HepG2 (cell line): ENCODE measurements at regions not wholly inside any gene's neighbourhood (a gene's known extent, or its start where the extent isn't known, plus 50 kb on each side); places are given as distances from the start of the nearest gene placed in this dataset.

Experiments used
- ATAC-seq: fragments of 200-7000 bp; cut with Tn5 transposase; 3 replicates; pipeline ENCODE4 v1.9.1; 2020; ENCODE audit warnings: mild to moderate bottlenecking, moderate library complexity
- BruUV-seq: library from RNA; stranded (reverse); fragments of 400-500 nt; replicated peaks from 2 replicates; lab custom pipeline; 2021; lab: Mats Ljungman, UMichigan
- CTCF ChIA-PET: fragments of 300-600 bp; formaldehyde crosslinking; extraction: SDS; loops from one replicate; lab custom pipeline; 2021; ENCODE audit warnings: low total read pairs, inconsistent platforms, low intra/inter-chr PET ratio; lab: Yijun Ruan, JAX
- POLR2A ChIA-PET: fragments of 350-600 bp; sonication (Branson Sonifier 250); formaldehyde crosslinking; loops from one replicate; lab custom pipeline; 2020; ENCODE audit warnings: antibody characterized with exemption, inconsistent platforms; lab: Yijun Ruan, JAX
- DNase-seq: peaks from one replicate; pipeline ENCODE4 v3.0.0-alpha.2; 2015; ENCODE audit warnings: low spot score
- FAIRE-seq: peaks from 3 replicates; lab custom pipeline; 2011; peaks lifted over from hg19 to GRCh38; lab: Jason Lieb, UNC
- H2AFZ ChIP-seq: one replicate; pipeline ENCODE4 v1.6.1; 2011; ENCODE audit warnings: low read length, inconsistent platforms
- H3K27ac ChIP-seq: fragments of 300-600 bp; 3 replicates; pipeline ENCODE4 v1.8.0; 2011; ENCODE audit warnings: mixed run types, mild to moderate bottlenecking, mixed read lengths, low read length, inconsistent platforms; ENCODE audit not compliant: insufficient read depth; ENCODE audit errors: extremely low read length
- H3K27me3 ChIP-seq, 2 experiments: fragments of 200-600 bp in 1 of 2; 2 replicates in 1 of 2; 3 replicates in 1 of 2; pipeline versions ENCODE4 v1.6.0 to v1.8.0; 2011; ENCODE audit warnings: low read length in 2 of 2, mild to moderate bottlenecking in 2 of 2, moderate library complexity in 2 of 2, inconsistent platforms in 1 of 2; ENCODE audit not compliant: insufficient read depth in 2 of 2, control insufficient read depth in 1 of 2
- H3K36me3 ChIP-seq, 2 experiments: fragments of 200-600 bp in 1 of 2; replicated peaks in 1 of 2; 2 replicates in 1 of 2; 3 replicates in 1 of 2; pipeline versions ENCODE4 v1.5.1 to v1.8.0; 2011; ENCODE audit warnings: low read length in 2 of 2, inconsistent platforms in 1 of 2; ENCODE audit not compliant: insufficient read depth in 2 of 2, control insufficient read depth in 1 of 2
- H3K4me1 ChIP-seq: 2 replicates; pipeline ENCODE4 v1.5.1; 2012; ENCODE audit warnings: low read length, inconsistent platforms; ENCODE audit not compliant: insufficient read depth
- H3K4me2 ChIP-seq: 2 replicates; pipeline ENCODE4 v1.6.0; 2011; ENCODE audit warnings: low read depth, low read length, inconsistent platforms
- H3K4me3 ChIP-seq, 3 experiments: fragments of 200-600 bp in 1 of 3; sonication (generic), shearing (Covaris generic) in 1 of 3; replicated peaks in 1 of 3; 2 replicates each; pipeline ENCODE4 v1.5.1; 2011 to 2016; ENCODE audit warnings: low read length in 3 of 3, inconsistent platforms in 2 of 3, low read depth in 2 of 3, mild to moderate bottlenecking in 2 of 3, control low read depth in 1 of 3, mixed read lengths in 1 of 3; ENCODE audit not compliant: insufficient read depth in 1 of 3
- H3K79me2 ChIP-seq: one replicate; pipeline ENCODE4 v1.6.1; 2011; ENCODE audit warnings: low read length, inconsistent platforms; ENCODE audit not compliant: insufficient read depth
- H3K9ac ChIP-seq: 2 replicates; pipeline ENCODE4 v1.6.0; 2011; ENCODE audit warnings: mild to moderate bottlenecking, low read depth, low read length, inconsistent platforms; ENCODE audit not compliant: insufficient read depth
- H3K9me3 ChIP-seq: 2 replicates; pipeline ENCODE4 v1.5.1; 2012; ENCODE audit warnings: mild to moderate bottlenecking, low read length
- H4K20me1 ChIP-seq: 2 replicates; pipeline ENCODE4 v1.6.0; 2011; ENCODE audit warnings: inconsistent platforms, mild to moderate bottlenecking, low read length, moderate library complexity; ENCODE audit not compliant: insufficient read depth
- LCORL ChIP-seq, 2 experiments: fragments of 450-650 bp in 1 of 2; sonication (generic) in 1 of 2; formaldehyde crosslinking in 1 of 2; IDR thresholded peaks; 2 replicates each; pipeline versions ENCODE4 v1.5.0 to v1.6.1; 2017 to 2020; ENCODE audit warnings: antibody characterized with exemption in 1 of 2, missing genetic modification reagents in 1 of 2
- NCOA1 ChIP-seq: sonication (generic); formaldehyde crosslinking; IDR thresholded peaks from 2 replicates; pipeline ENCODE4 v1.9.0; 2021; ENCODE audit warnings: missing genetic modification reagents
- SMC3 ChIP-seq: IDR thresholded peaks from 2 replicates; pipeline ENCODE4 v1.6.1; 2011; ENCODE audit warnings: low read length, improper control_type of control experiment
- STAG1 ChIP-seq: sonication (generic); formaldehyde crosslinking; IDR thresholded peaks from 2 replicates; pipeline ENCODE4 v1.4.0; 2020; ENCODE audit warnings: missing genetic modification reagents
- ZFY ChIP-seq: sonication (generic); formaldehyde crosslinking; IDR thresholded peaks from 2 replicates; pipeline ENCODE4 v1.4.0; 2020; ENCODE audit warnings: missing genetic modification reagents
- ZNF205 ChIP-seq: IDR thresholded peaks from 2 replicates; pipeline ENCODE4 v1.6.1; 2018; ENCODE audit warnings: missing biosample characterization, missing genetic modification reagents
- ZNF329 ChIP-seq: sonication (generic); formaldehyde crosslinking; IDR thresholded peaks from 2 replicates; pipeline ENCODE4 v1.9.0; 2021; ENCODE audit warnings: low read depth, mild to moderate bottlenecking, missing genetic modification reagents
- ZNF839 ChIP-seq: sonication (generic); formaldehyde crosslinking; IDR thresholded peaks from 2 replicates; pipeline ENCODE4 v1.4.0; 2020; ENCODE audit warnings: missing genetic modification reagents, mild to moderate bottlenecking, borderline replicate concordance
- WGBS: methylation state at CpG from one replicate; pipeline ENCODE4 v1.1.6; 2017; ENCODE audit warnings: low lambda C conversion rate; 5-methylcytosine and 5-hydroxymethylcytosine counted together
- in situ Hi-C: cut with HindIII; loops from 2 replicates; pipeline ENCODE4 v1.10.0; 2017; ENCODE audit warnings: low pct_unique_long_range_greater_than_20kb; ENCODE audit not compliant: extremely low pct_ligation_motif_present
- intact Hi-C: fragments of 100-400 bp; cut with micrococcal nuclease; formaldehyde crosslinking; loops from one replicate; pipeline ENCODE4 v1.10.0; 2022; ENCODE audit not compliant: unreplicated experiment
- TF ChIP-seq, protein P1 (sequence below): IDR thresholded peaks from 2 replicates; pipeline ENCODE4 v1.6.1; 2016; ENCODE audit warnings: low read depth
- TF ChIP-seq, protein P2 (sequence below): sonication (generic); formaldehyde crosslinking; IDR thresholded peaks from 2 replicates; pipeline ENCODE4 v1.4.0; 2020; ENCODE audit warnings: missing genetic modification reagents, borderline replicate concordance
- TF ChIP-seq, protein P3 (sequence below): sonication (generic); formaldehyde crosslinking; IDR thresholded peaks from 2 replicates; pipeline ENCODE4 v1.8.0; 2022; ENCODE audit warnings: missing genetic modification reagents, low read depth, mild to moderate bottlenecking, borderline replicate concordance

DNA sequence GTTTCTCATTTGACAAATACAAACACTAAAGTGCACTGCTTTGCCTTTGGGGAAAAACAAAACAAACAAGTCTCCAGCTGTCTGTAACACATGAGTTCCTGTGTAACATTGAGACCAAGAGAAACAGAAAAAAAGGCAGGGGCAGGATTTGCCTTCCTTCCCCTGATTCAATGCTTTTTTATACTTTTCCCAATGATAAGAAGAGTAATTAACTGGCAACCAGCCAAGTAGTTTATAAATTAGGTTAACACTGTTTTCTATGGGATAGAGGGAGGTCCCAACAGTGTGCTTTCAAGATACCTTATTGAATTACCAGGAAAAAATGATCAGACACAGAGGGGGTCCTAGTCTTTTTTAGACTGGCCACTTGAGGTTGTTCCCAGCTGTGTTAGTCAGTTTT, 346.8 kb downstream of the TRIM36 start:
- in situ Hi-C loops (no loop called here), intact Hi-C loops (no loop called here)
- ChIA-PET CTCF (no interaction called here), POLR2A (no interaction called here)
- Histone ChIP-seq H3K27ac (no peak overlapping the region), H3K9me3 (peaks cover 52% of the 10 kb centered on the region), H3K27me3 (no peaks in the 10 kb centered on the region), H3K4me3 (no peak overlapping the region), H3K9ac (no peak overlapping the region), H2AFZ (no peak overlapping the region), H3K79me2 (no peaks in the 10 kb centered on the region), H4K20me1 (no peaks in the 10 kb centered on the region)
- ATAC-seq (no peak), DNase-seq (no peak), FAIRE-seq (no peak)
- BruUV-seq: no TSS peak
- TF ChIP-seq, protein P1, sequence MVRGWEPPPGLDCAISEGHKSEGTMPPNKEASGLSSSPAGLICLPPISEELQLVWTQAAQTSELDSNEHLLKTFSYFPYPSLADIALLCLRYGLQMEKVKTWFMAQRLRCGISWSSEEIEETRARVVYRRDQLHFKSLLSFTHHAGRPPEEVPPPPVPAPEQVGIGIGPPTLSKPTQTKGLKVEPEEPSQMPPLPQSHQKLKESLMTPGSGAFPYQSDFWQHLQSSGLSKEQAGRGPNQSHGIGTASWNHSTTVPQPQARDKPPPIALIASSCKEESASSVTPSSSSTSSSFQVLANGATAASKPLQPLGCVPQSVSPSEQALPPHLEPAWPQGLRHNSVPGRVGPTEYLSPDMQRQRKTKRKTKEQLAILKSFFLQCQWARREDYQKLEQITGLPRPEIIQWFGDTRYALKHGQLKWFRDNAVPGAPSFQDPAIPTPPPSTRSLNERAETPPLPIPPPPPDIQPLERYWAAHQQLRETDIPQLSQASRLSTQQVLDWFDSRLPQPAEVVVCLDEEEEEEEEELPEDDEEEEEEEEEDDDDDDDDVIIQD: no peak
- TF ChIP-seq ZFY (CRISPR knock-in tag) (no peak), LCORL (IDR thresholded peaks at IDR 0.05) (peak; percentile 66; the same call in 1 of the 2 replicates), LCORL (CRISPR knock-in tag; IDR thresholded peaks at IDR 0.05) (no peak)
- TF ChIP-seq, all 625 proteins: peak for 1
- Histone ChIP-seq H3K4me1 (no peaks in the 10 kb centered on the region), H3K36me3 (no peaks in the 10 kb centered on the region), H3K4me2 (no peak overlapping the region)

DNA sequence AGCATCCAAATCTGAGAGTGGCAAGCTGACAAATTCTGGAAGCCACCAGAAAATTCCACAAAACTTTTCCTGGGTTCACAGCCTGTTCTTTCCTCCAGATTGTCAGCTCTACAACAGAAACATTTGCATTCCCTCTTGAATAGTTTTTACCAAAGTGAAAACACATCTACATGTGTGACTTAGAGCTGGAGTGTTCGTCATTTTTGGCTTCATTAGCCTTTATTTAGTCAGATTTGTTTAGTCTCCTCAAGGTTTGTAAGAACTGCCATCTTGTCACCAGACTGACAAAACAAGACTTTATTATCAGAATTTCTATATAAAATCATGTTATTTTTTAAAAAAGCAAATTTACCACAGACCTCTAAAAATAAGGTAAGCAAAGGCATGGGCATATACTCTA, 347.3 kb downstream of the TRIM36 start:
- Histone ChIP-seq H4K20me1 (no peaks in the 10 kb centered on the region), H3K36me3 (no peaks in the 10 kb centered on the region), H3K9ac (no peak overlapping the region), H3K27me3 (no peaks in the 10 kb centered on the region), H3K27ac (no peak overlapping the region), H3K4me1 (no peaks in the 10 kb centered on the region), H3K79me2 (no peaks in the 10 kb centered on the region), H2AFZ (no peak overlapping the region), H3K4me3 (no peak overlapping the region), H3K9me3 (peaks cover 48% of the 10 kb centered on the region), H3K4me2 (no peak overlapping the region)
- no peak for FAIRE-seq
- intact Hi-C loops (no loop called here), in situ Hi-C loops (no loop called here)
- POLR2A ChIA-PET: no interaction called here
- no TSS peak for BruUV-seq
- CTCF ChIA-PET: no interaction called here
- DNase-seq: no peak
- ATAC-seq: no peak
- 0% methylated on average over 1 of the region's 1 CpG for WGBS
- TF ChIP-seq ZNF329 (CRISPR knock-in tag) (no peak), NCOA1 (CRISPR knock-in tag) (no peak), ZNF839 (CRISPR knock-in tag) (no peak), SMC3 (no peak), ZNF205 (CRISPR knock-in tag) (no peak), STAG1 (no peak)
- TF ChIP-seq, protein P2, sequence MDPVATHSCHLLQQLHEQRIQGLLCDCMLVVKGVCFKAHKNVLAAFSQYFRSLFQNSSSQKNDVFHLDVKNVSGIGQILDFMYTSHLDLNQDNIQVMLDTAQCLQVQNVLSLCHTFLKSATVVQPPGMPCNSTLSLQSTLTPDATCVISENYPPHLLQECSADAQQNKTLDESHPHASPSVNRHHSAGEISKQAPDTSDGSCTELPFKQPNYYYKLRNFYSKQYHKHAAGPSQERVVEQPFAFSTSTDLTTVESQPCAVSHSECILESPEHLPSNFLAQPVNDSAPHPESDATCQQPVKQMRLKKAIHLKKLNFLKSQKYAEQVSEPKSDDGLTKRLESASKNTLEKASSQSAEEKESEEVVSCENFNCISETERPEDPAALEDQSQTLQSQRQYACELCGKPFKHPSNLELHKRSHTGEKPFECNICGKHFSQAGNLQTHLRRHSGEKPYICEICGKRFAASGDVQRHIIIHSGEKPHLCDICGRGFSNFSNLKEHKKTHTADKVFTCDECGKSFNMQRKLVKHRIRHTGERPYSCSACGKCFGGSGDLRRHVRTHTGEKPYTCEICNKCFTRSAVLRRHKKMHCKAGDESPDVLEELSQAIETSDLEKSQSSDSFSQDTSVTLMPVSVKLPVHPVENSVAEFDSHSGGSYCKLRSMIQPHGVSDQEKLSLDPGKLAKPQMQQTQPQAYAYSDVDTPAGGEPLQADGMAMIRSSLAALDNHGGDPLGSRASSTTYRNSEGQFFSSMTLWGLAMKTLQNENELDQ: no peak
- TF ChIP-seq, protein P3, sequence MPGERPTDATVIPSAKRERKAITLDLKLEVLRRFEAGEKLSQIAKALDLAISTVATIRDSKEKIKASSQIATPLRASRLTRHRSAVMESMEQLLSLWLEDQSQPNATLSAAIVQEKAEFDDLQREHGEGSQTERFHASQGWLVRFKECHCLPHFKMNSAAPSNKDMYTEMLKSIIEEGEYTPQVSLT: no peak
